Suprapubic skin (tissue), 3 donors: ENCODE measurements at regions not wholly inside any gene's neighbourhood (a gene's known extent, or its start where the extent isn't known, plus 50 kb on each side); places are given as distances from the start of the nearest gene placed in this dataset.

Experiments
- CTCF ChIP-seq, 2 donors: fragments of 200-600 bp in 1 of 2; fragments of 450-650 bp in 1 of 2; sonication (generic) in 1 of 2; IDR thresholded peaks; one replicate each; pipeline ENCODE4 v1.5.1; 2016 to 2019; ENCODE audit warnings: antibody characterized with exemption in 2 of 2, mild to moderate bottlenecking in 1 of 2, moderate library complexity in 1 of 2
- POLR2AphosphoS5 ChIP-seq, 3 donors: sonication (generic); formaldehyde crosslinking; IDR thresholded peaks; one replicate each; pipeline ENCODE4 v1.6.1; 2017; ENCODE audit warnings: antibody characterized with exemption in 3 of 3

- TF ChIP-seq CTCF (IDR thresholded peaks at IDR 0.05) (no peak), POLR2AphosphoS5 (IDR thresholded peaks at IDR 0.05) (no peak)
These were observed 1424.9 kb downstream of the LRFN5 start for GRCh38 chr14:43031598-43031997.
